ENCODE measurements at regions not wholly inside any gene's neighbourhood (a gene's known extent, or its start where the extent isn't known, plus 50 kb on each side); places are given as distances from the start of the nearest gene placed in this dataset.

DNA sequence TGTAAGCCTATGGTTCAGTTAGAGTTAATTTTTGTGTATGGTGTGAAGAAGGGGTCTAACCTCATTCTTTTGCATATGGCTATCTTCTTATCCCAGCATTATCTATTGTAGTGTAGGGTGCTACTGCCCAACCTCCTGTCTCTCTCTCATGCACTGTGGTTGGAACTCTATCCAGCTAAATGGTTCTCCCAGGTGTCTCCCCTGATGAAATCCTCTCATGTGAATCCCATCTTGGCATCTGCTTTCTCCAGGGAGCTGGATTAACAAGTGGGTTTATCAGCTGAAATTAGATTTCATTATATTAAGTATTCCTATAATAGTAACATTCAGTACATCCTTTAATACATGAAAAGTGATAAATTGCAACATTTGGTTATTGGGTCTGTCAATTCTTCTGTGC, 224.7 kb upstream of the SFRP2 start:
- TF ChIP-seq, protein P1, sequence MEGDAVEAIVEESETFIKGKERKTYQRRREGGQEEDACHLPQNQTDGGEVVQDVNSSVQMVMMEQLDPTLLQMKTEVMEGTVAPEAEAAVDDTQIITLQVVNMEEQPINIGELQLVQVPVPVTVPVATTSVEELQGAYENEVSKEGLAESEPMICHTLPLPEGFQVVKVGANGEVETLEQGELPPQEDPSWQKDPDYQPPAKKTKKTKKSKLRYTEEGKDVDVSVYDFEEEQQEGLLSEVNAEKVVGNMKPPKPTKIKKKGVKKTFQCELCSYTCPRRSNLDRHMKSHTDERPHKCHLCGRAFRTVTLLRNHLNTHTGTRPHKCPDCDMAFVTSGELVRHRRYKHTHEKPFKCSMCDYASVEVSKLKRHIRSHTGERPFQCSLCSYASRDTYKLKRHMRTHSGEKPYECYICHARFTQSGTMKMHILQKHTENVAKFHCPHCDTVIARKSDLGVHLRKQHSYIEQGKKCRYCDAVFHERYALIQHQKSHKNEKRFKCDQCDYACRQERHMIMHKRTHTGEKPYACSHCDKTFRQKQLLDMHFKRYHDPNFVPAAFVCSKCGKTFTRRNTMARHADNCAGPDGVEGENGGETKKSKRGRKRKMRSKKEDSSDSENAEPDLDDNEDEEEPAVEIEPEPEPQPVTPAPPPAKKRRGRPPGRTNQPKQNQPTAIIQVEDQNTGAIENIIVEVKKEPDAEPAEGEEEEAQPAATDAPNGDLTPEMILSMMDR (IDR thresholded peaks at IDR 0.05), result no peak
- TF ChIP-seq POLR2AphosphoS5 (IDR thresholded peaks at IDR 0.05; ENCODE audit: low read depth, low read length), result no peak
- TF ChIP-seq TCF7L2 (IDR thresholded peaks at IDR 0.05; ENCODE audit: low read depth, low read length), result no peak
- TF ChIP-seq, protein P2, sequence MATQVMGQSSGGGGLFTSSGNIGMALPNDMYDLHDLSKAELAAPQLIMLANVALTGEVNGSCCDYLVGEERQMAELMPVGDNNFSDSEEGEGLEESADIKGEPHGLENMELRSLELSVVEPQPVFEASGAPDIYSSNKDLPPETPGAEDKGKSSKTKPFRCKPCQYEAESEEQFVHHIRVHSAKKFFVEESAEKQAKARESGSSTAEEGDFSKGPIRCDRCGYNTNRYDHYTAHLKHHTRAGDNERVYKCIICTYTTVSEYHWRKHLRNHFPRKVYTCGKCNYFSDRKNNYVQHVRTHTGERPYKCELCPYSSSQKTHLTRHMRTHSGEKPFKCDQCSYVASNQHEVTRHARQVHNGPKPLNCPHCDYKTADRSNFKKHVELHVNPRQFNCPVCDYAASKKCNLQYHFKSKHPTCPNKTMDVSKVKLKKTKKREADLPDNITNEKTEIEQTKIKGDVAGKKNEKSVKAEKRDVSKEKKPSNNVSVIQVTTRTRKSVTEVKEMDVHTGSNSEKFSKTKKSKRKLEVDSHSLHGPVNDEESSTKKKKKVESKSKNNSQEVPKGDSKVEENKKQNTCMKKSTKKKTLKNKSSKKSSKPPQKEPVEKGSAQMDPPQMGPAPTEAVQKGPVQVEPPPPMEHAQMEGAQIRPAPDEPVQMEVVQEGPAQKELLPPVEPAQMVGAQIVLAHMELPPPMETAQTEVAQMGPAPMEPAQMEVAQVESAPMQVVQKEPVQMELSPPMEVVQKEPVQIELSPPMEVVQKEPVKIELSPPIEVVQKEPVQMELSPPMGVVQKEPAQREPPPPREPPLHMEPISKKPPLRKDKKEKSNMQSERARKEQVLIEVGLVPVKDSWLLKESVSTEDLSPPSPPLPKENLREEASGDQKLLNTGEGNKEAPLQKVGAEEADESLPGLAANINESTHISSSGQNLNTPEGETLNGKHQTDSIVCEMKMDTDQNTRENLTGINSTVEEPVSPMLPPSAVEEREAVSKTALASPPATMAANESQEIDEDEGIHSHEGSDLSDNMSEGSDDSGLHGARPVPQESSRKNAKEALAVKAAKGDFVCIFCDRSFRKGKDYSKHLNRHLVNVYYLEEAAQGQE (IDR thresholded peaks at IDR 0.05; ENCODE audit: insufficient read depth in 1 of 2, low read depth in 2 of 2, low read length in 1 of 2), result no peak
